ENCODE measurements at regions not wholly inside any gene's neighbourhood (a gene's known extent, or its start where the extent isn't known, plus 50 kb on each side); places are given as distances from the start of the nearest gene placed in this dataset.

- H3K27me3 ChIP-seq: no peaks in the 10 kb centered on the region
These were observed 77.4 kb downstream of the INHBB start for GRCh38 chr2:120423167-120423943.

GRCh38 chr2:120424274-120424796, 78.4 kb downstream of the INHBB start:
- H3K36me3 ChIP-seq: no peaks in the 10 kb centered on the region
- no peak for DNase-seq
- H3K4me1 ChIP-seq: no peaks in the 10 kb centered on the region
- H3K4me3 ChIP-seq (ENCODE audit: low read depth, low read length): no peak overlapping the region
- TF ChIP-seq CTCF (IDR thresholded peaks at IDR 0.05; ENCODE audit: low read depth, low read length): no peak
- no peaks in the 10 kb centered on the region for H3K9me3 ChIP-seq
- H3K27me3 ChIP-seq: no peaks in the 10 kb centered on the region

More at GRCh38 chr2:120423167-120423943, 77.4 kb downstream of the INHBB start:
- DNase-seq: no peak
- TF ChIP-seq CTCF (IDR thresholded peaks at IDR 0.05; ENCODE audit: low read depth, low read length): no peak
- Histone ChIP-seq H3K4me1 (no peaks in the 10 kb centered on the region), H3K36me3 (no peaks in the 10 kb centered on the region), H3K4me3 (ENCODE audit: low read depth, low read length) (no peak overlapping the region), H3K9me3 (no peaks in the 10 kb centered on the region)

- no peaks in the 10 kb centered on the region for H3K27me3 ChIP-seq
- H3K9me3 ChIP-seq: no peaks in the 10 kb centered on the region
- no peaks in the 10 kb centered on the region for H3K36me3 ChIP-seq
- no peak overlapping the region for H3K4me3 ChIP-seq (ENCODE audit: low read depth, low read length)
- DNase-seq: no peak
- no peaks in the 10 kb centered on the region for H3K4me1 ChIP-seq
- TF ChIP-seq CTCF (IDR thresholded peaks at IDR 0.05; ENCODE audit: low read depth, low read length): no peak
These were observed 79.1 kb downstream of the INHBB start for GRCh38 chr2:120425014-120425413.

- TF ChIP-seq CTCF (IDR thresholded peaks at IDR 0.05; ENCODE audit: low read depth, low read length): no peak
- DNase-seq: no peak
- Histone ChIP-seq H3K4me3 (ENCODE audit: low read depth, low read length) (no peak overlapping the region), H3K9me3 (no peaks in the 10 kb centered on the region), H3K36me3 (no peaks in the 10 kb centered on the region), H3K4me1 (no peaks in the 10 kb centered on the region), H3K27me3 (no peaks in the 10 kb centered on the region)
These were observed 82.8 kb downstream of the INHBB start for GRCh38 chr2:120428748-120429147.

- H3K27me3 ChIP-seq: no peaks in the 10 kb centered on the region
- H3K36me3 ChIP-seq: no peaks in the 10 kb centered on the region
- no peaks in the 10 kb centered on the region for H3K4me1 ChIP-seq
- no peak for DNase-seq
- no peaks in the 10 kb centered on the region for H3K9me3 ChIP-seq
- no peak overlapping the region for H3K4me3 ChIP-seq (ENCODE audit: low read depth, low read length)
- TF ChIP-seq CTCF (IDR thresholded peaks at IDR 0.05; ENCODE audit: low read depth, low read length): no peak
These were observed 83.9 kb downstream of the INHBB start for GRCh38 chr2:120429586-120430500.
